Neural crest cell (in vitro differentiated cells): ENCODE measurements at regions not wholly inside any gene's neighbourhood (a gene's known extent, or its start where the extent isn't known, plus 50 kb on each side); places are given as distances from the start of the nearest gene placed in this dataset.

Experiments used
- DNase-seq: peaks from one replicate; pipeline ENCODE4 v3.0.0; 2021; ENCODE audit warnings: low read depth, mixed read lengths, low spot score
- H3K27ac Mint-ChIP-seq: one replicate; pipeline ENCODE4 v1.8.0; 2021; ENCODE audit warnings: mild to moderate bottlenecking, mixed read lengths; ENCODE audit not compliant: unreplicated experiment
- H3K27me3 Mint-ChIP-seq: 2 replicates; pipeline ENCODE4 v1.8.0; 2021; ENCODE audit warnings: low read depth, mild to moderate bottlenecking, mixed read lengths
- H3K36me3 Mint-ChIP-seq: 2 replicates; pipeline ENCODE4 v1.8.0; 2021; ENCODE audit warnings: low read depth, mild to moderate bottlenecking, mixed read lengths
- H3K4me1 Mint-ChIP-seq: 2 replicates; pipeline ENCODE4 v1.8.0; 2021; ENCODE audit warnings: mixed read lengths
- H3K4me3 Mint-ChIP-seq: one replicate; pipeline ENCODE4 v1.8.0; 2021; ENCODE audit warnings: mild to moderate bottlenecking, mixed read lengths
- H3K9me3 Mint-ChIP-seq: 2 replicates; pipeline ENCODE4 v1.8.0; 2021; ENCODE audit warnings: mixed read lengths
- CTCF ChIP-seq: fragments of 200-600 bp; sonication (generic); conservative IDR thresholded peaks from 2 replicates; pipeline ENCODE4 v1.5.0; 2021; ENCODE audit warnings: antibody characterized with exemption, mild to moderate bottlenecking

- Mint-ChIP-seq H3K9me3 (peaks cover 3% of the 10 kb centered on the region), H3K27ac (no peak overlapping the region), H3K27me3 (no peaks in the 10 kb centered on the region), H3K36me3 (no peaks in the 10 kb centered on the region), H3K4me1 (peaks cover 6% of the 10 kb centered on the region), H3K4me3 (no peak overlapping the region)
- TF ChIP-seq CTCF: no peak
- DNase-seq: no peak
Observed at GRCh38 chr1:55427606-55428005, 212.4 kb upstream of the USP24 start.

- Mint-ChIP-seq H3K4me3 (no peak overlapping the region), H3K36me3 (no peaks in the 10 kb centered on the region), H3K27me3 (no peaks in the 10 kb centered on the region), H3K4me1 (peaks cover 6% of the 10 kb centered on the region), H3K9me3 (no peaks in the 10 kb centered on the region), H3K27ac (no peak overlapping the region)
- no peak for TF ChIP-seq CTCF
- no peak for DNase-seq
Observed at GRCh38 chr1:55426619-55427018, 211.5 kb upstream of the USP24 start.

- H3K4me3 Mint-ChIP-seq: no peak overlapping the region
- H3K36me3 Mint-ChIP-seq: no peaks in the 10 kb centered on the region
- H3K27ac Mint-ChIP-seq: no peak overlapping the region
- no peaks in the 10 kb centered on the region for H3K9me3 Mint-ChIP-seq
- H3K4me1 Mint-ChIP-seq: peaks cover 6% of the 10 kb centered on the region
- no peak for TF ChIP-seq CTCF
- H3K27me3 Mint-ChIP-seq: no peaks in the 10 kb centered on the region
- DNase-seq: no peak
Observed at GRCh38 chr1:55426156-55426555, 211.0 kb upstream of the USP24 start.

- no peaks in the 10 kb centered on the region for H3K36me3 Mint-ChIP-seq
- no peak overlapping the region for H3K4me3 Mint-ChIP-seq
- H3K27ac Mint-ChIP-seq: no peak overlapping the region
- no peaks in the 10 kb centered on the region for H3K27me3 Mint-ChIP-seq
- DNase-seq: no peak
- TF ChIP-seq CTCF: no peak
- peaks cover 6% of the 10 kb centered on the region for H3K4me1 Mint-ChIP-seq
- no peaks in the 10 kb centered on the region for H3K9me3 Mint-ChIP-seq
Observed at GRCh38 chr1:55425310-55425930, 210.3 kb upstream of the USP24 start.

- TF ChIP-seq CTCF: no peak
- peaks cover 5% of the 10 kb centered on the region for H3K4me1 Mint-ChIP-seq
Observed at GRCh38 chr1:55423376-55423775, 208.2 kb upstream of the USP24 start.

More at GRCh38 chr1:55423376-55423775, 208.2 kb upstream of the USP24 start:
- H3K4me3 Mint-ChIP-seq: no peak overlapping the region
- H3K36me3 Mint-ChIP-seq: no peaks in the 10 kb centered on the region
- no peak overlapping the region for H3K27ac Mint-ChIP-seq
- H3K9me3 Mint-ChIP-seq: no peaks in the 10 kb centered on the region
- no peak for DNase-seq
- no peaks in the 10 kb centered on the region for H3K27me3 Mint-ChIP-seq
